ENCODE measurements at regions not wholly inside any gene's neighbourhood (a gene's known extent, or its start where the extent isn't known, plus 50 kb on each side); places are given as distances from the start of the nearest gene placed in this dataset.

GRCh38 chr21:43313939-43314405, 113.0 kb downstream of the SIK1 start:
- Histone ChIP-seq H3K36me3 (ENCODE audit: insufficient read depth, low read length) (no peaks in the 10 kb centered on the region), H3K4me3 (no peak overlapping the region), H3K9ac (ENCODE audit: insufficient read length) (no peak overlapping the region), H3K9me3 (ENCODE audit: low read depth, low read length) (no peaks in the 10 kb centered on the region), H3K27ac (no peak overlapping the region)
- DNase-seq (ENCODE audit: low read depth, low spot score) = no peak
- no peak for TF ChIP-seq EZH2 (IDR thresholded peaks at IDR 0.05)
- no peak for TF ChIP-seq POLR2AphosphoS5 (IDR thresholded peaks at IDR 0.05; ENCODE audit: borderline replicate concordance, low read depth, low read length)
- no peak for TF ChIP-seq FOXP2 (optimal IDR thresholded peaks at IDR 0.05; ENCODE audit: control extremely low read depth, extremely low read length, insufficient read depth)

- no peaks in the 10 kb centered on the region for H3K36me3 ChIP-seq (ENCODE audit: insufficient read depth, low read length)
- H3K4me3 ChIP-seq = no peak overlapping the region
- no peak for TF ChIP-seq POLR2AphosphoS5 (IDR thresholded peaks at IDR 0.05; ENCODE audit: borderline replicate concordance, low read depth, low read length)
- no peak for TF ChIP-seq EZH2 (IDR thresholded peaks at IDR 0.05)
- no peak for TF ChIP-seq FOXP2 (optimal IDR thresholded peaks at IDR 0.05; ENCODE audit: control extremely low read depth, extremely low read length, insufficient read depth)
- no peak overlapping the region for H3K27ac ChIP-seq
- H3K9me3 ChIP-seq (ENCODE audit: low read depth, low read length) = no peaks in the 10 kb centered on the region
- DNase-seq (ENCODE audit: low read depth, low spot score) = no peak
- H3K9ac ChIP-seq (ENCODE audit: insufficient read length) = no peak overlapping the region
Observed at GRCh38 chr21:43313221-43313938, 113.6 kb downstream of the SIK1 start.

GRCh38 chr21:43312751-43313169, 114.2 kb downstream of the SIK1 start:
- no peak for DNase-seq (ENCODE audit: low read depth, low spot score)
- Histone ChIP-seq H3K4me3 (no peak overlapping the region), H3K36me3 (ENCODE audit: insufficient read depth, low read length) (no peaks in the 10 kb centered on the region), H3K9me3 (ENCODE audit: low read depth, low read length) (no peaks in the 10 kb centered on the region), H3K9ac (ENCODE audit: insufficient read length) (no peak overlapping the region), H3K27ac (no peak overlapping the region)
- no peak for TF ChIP-seq POLR2AphosphoS5 (IDR thresholded peaks at IDR 0.05; ENCODE audit: borderline replicate concordance, low read depth, low read length)
- no peak for TF ChIP-seq FOXP2 (optimal IDR thresholded peaks at IDR 0.05; ENCODE audit: control extremely low read depth, extremely low read length, insufficient read depth)
- no peak for TF ChIP-seq EZH2 (IDR thresholded peaks at IDR 0.05)

GRCh38 chr21:43312011-43312410, 114.9 kb downstream of the SIK1 start:
- no peak for DNase-seq (ENCODE audit: low read depth, low spot score)
- Histone ChIP-seq H3K36me3 (ENCODE audit: insufficient read depth, low read length) (no peaks in the 10 kb centered on the region), H3K9ac (ENCODE audit: insufficient read length) (no peak overlapping the region), H3K9me3 (ENCODE audit: low read depth, low read length) (no peaks in the 10 kb centered on the region), H3K27ac (no peak overlapping the region), H3K4me3 (no peak overlapping the region)
- TF ChIP-seq FOXP2 (optimal IDR thresholded peaks at IDR 0.05; ENCODE audit: control extremely low read depth, extremely low read length, insufficient read depth) (no peak), POLR2AphosphoS5 (IDR thresholded peaks at IDR 0.05; ENCODE audit: borderline replicate concordance, low read depth, low read length) (no peak), EZH2 (IDR thresholded peaks at IDR 0.05) (no peak)

- Histone ChIP-seq H3K4me3 (no peak overlapping the region), H3K27ac (no peak overlapping the region), H3K9me3 (ENCODE audit: low read depth, low read length) (no peaks in the 10 kb centered on the region), H3K9ac (ENCODE audit: insufficient read length) (no peak overlapping the region), H3K36me3 (ENCODE audit: insufficient read depth, low read length) (no peaks in the 10 kb centered on the region)
- TF ChIP-seq EZH2 (IDR thresholded peaks at IDR 0.05) (no peak), FOXP2 (optimal IDR thresholded peaks at IDR 0.05; ENCODE audit: control extremely low read depth, extremely low read length, insufficient read depth) (no peak), POLR2AphosphoS5 (IDR thresholded peaks at IDR 0.05; ENCODE audit: borderline replicate concordance, low read depth, low read length) (no peak)
- DNase-seq (ENCODE audit: low read depth, low spot score) = no peak
Observed at GRCh38 chr21:43311301-43311817, 115.6 kb downstream of the SIK1 start.

- no peak overlapping the region for H3K4me3 ChIP-seq
- H3K9me3 ChIP-seq (ENCODE audit: low read depth, low read length) = no peaks in the 10 kb centered on the region
- no peak overlapping the region for H3K9ac ChIP-seq (ENCODE audit: insufficient read length)
- H3K36me3 ChIP-seq (ENCODE audit: insufficient read depth, low read length) = no peaks in the 10 kb centered on the region
- no peak overlapping the region for H3K27ac ChIP-seq
- TF ChIP-seq FOXP2 (optimal IDR thresholded peaks at IDR 0.05; ENCODE audit: control extremely low read depth, extremely low read length, insufficient read depth) (no peak), EZH2 (IDR thresholded peaks at IDR 0.05) (no peak), POLR2AphosphoS5 (IDR thresholded peaks at IDR 0.05; ENCODE audit: borderline replicate concordance, low read depth, low read length) (no peak)
- no peak for DNase-seq (ENCODE audit: low read depth, low spot score)
Observed at GRCh38 chr21:43308815-43309283, 118.1 kb downstream of the SIK1 start.

- TF ChIP-seq POLR2AphosphoS5 (IDR thresholded peaks at IDR 0.05; ENCODE audit: borderline replicate concordance, low read depth, low read length) (no peak), FOXP2 (optimal IDR thresholded peaks at IDR 0.05; ENCODE audit: control extremely low read depth, extremely low read length, insufficient read depth) (no peak)
- H3K36me3 ChIP-seq (ENCODE audit: insufficient read depth, low read length) = no peaks in the 10 kb centered on the region
- H3K9me3 ChIP-seq (ENCODE audit: low read depth, low read length) = no peaks in the 10 kb centered on the region
- H3K9ac ChIP-seq (ENCODE audit: insufficient read length) = no peak overlapping the region
- H3K4me3 ChIP-seq = no peak overlapping the region
- no peak for DNase-seq (ENCODE audit: low read depth, low spot score)
- H3K27ac ChIP-seq = no peak overlapping the region
Observed at GRCh38 chr21:43308101-43308814, 118.7 kb downstream of the SIK1 start.

GRCh38 chr21:43307677-43308070, 119.3 kb downstream of the SIK1 start:
- no peak for DNase-seq (ENCODE audit: low read depth, low spot score)
- Histone ChIP-seq H3K9me3 (ENCODE audit: low read depth, low read length) (no peaks in the 10 kb centered on the region), H3K27ac (no peak overlapping the region), H3K9ac (ENCODE audit: insufficient read length) (no peak overlapping the region), H3K36me3 (ENCODE audit: insufficient read depth, low read length) (no peaks in the 10 kb centered on the region), H3K4me3 (no peak overlapping the region)
- TF ChIP-seq FOXP2 (optimal IDR thresholded peaks at IDR 0.05; ENCODE audit: control extremely low read depth, extremely low read length, insufficient read depth) (no peak), POLR2AphosphoS5 (IDR thresholded peaks at IDR 0.05; ENCODE audit: borderline replicate concordance, low read depth, low read length) (no peak), EZH2 (IDR thresholded peaks at IDR 0.05) (no peak)

Data from SK-N-MC (cell line).